ENCODE measurements at regions not wholly inside any gene's neighbourhood (a gene's known extent, or its start where the extent isn't known, plus 50 kb on each side); places are given as distances from the start of the nearest gene placed in this dataset.
"Not testable (repeated sequence)": the region's sequence is repeated elsewhere in the genome, so short reads cannot be mapped to it uniquely, and the experiment has no call there.

DNA sequence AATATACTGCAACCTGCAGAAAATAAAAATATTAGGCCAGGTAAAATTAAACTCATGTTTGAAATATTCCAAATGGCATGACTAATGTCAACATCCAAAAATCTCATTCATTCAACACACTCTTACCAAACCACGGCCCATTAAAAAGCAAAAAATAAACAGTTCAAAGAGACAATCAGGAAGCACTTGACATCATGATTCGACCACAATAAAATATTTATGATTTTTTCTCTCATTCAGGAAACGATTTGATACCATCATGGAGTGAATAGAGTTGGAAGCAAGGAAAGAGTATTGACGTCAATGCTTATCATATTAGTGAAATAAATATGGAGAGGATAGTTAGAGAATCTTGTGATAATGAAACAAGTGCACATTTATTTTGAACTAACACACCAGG is 354.1 kb downstream of the KCNJ2 start:
- no peak for DNase-seq (ENCODE audit: low spot score)

- not testable (repeated sequence) for DNase-seq (ENCODE audit: low spot score)
These were observed 355.7 kb downstream of the KCNJ2 start for GRCh38 chr17:70525035-70525434.

DNA sequence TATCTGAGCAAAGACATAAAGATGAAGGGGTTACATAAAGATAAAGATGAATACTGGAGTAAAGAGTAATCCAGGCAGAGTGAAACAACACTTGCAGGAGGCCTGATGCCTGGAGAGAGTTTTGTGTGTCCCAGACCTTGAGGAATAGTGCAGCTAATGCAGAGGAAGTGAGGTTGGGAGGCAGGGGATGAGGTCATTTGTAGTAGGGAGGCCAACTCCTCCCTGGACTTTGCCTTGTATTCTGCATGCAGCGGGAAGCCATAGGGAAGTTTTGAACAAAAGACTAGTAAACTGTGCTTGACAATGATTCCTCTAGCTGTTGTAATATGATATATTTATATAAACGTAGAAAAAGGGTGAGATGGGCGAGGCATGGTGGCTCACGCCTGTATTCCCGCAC is 356.6 kb downstream of the KCNJ2 start:
- DNase-seq (ENCODE audit: low spot score), result no peak

GRCh38 chr17:70527364-70527888 is 358.1 kb downstream of the KCNJ2 start:
- no peak for DNase-seq (ENCODE audit: low spot score)

DNA sequence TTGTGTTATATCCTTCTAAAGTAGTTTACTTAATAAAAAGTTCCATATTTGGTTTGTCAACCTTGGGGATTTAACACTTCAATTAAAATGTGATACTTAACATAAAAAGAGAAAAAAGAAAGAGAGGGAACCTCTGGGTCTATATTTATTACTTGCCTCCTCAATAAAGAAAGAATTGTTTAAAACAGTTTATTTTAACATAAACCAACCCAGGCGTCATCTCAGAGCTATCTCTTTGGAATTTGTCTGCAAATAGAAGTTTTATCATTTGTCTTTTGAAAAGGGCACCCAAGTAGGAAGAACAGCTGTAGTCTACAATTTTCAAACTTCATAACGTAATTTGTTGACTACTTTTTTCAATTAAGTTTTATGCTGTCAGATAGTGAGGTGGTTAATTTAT is 364.1 kb downstream of the KCNJ2 start:
- DNase-seq (ENCODE audit: low spot score), result no peak

DNA sequence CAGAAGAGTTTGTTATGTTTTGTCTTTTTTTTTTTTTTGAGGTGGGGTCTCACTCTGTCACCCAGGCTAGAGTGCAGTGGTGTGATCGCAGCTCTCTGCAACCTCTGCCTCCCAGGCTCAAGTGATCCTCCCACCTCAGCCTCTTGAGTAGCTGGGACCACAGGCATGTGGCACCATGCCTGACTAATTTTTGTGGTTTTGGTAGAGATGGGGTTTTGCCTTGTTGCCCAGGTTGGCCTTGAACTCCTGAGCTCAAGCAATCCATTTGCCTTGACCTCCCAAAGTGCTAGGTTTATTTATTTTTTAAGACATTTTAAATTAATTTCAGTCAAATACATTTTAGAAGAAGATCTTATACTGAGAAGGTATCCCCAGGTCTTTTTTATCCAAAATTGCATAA is 366.7 kb downstream of the KCNJ2 start:
- DNase-seq (ENCODE audit: low spot score), result no peak

- DNase-seq (ENCODE audit: low spot score), result peak; percentile 11
These were observed 370.0 kb downstream of the KCNJ2 start for GRCh38 chr17:70539132-70539924.

DNA sequence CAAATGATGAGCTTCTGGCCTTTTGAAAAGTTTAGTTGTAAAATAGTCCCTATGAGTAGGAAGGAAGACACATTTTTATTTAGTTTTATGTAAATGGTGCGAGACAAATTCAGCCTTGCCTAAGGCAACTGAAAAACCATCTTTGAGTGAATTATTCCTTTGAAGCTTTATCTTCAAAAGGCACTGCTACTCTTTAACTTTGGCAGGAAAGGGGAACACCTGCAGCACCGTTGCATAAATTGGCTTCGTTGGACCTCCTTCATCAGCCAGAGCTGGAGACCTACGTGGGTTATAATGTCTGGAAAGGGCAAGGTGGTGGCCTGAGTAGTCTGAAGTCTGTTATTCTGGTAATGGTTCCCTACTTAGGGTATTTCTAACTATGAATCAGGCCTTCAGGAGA is 373.5 kb downstream of the KCNJ2 start:
- DNase-seq (ENCODE audit: low spot score), result no peak

- no peak for DNase-seq (ENCODE audit: low spot score)
These were observed 375.0 kb downstream of the KCNJ2 start for GRCh38 chr17:70544317-70544716.

- DNase-seq (ENCODE audit: low spot score), result peak; percentile 80
These were observed 383.1 kb downstream of the KCNJ2 start for GRCh38 chr17:70552230-70552981.

GRCh38 chr17:70552982-70553334 is 383.6 kb downstream of the KCNJ2 start:
- DNase-seq (ENCODE audit: low spot score), result no peak

- no peak for DNase-seq (ENCODE audit: low spot score)
These were observed 386.4 kb downstream of the KCNJ2 start for GRCh38 chr17:70555723-70556122.

DNA sequence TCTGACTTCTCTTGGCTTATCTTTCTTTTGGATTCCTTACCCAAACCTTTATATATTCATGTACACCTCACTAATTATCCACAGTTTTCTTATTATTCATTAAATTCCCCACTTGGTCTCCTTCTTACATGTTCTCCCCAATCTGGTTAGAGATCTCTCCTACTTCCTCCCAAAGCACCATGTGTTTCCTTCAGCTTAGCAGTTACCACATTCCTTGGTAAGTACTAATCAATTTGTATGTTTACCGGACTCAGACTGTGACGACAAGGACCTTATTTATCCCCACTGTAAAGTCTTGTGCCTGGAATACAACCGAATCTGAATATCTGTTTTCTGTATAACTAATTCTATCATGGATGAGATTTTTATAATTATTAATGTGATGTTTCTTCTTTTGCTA is 389.5 kb downstream of the KCNJ2 start:
- DNase-seq (ENCODE audit: low spot score), result no peak

GRCh38 chr17:70560471-70560870 is 391.1 kb downstream of the KCNJ2 start:
- DNase-seq (ENCODE audit: low spot score), result no peak

- DNase-seq (ENCODE audit: low spot score), result no peak
These were observed 392.8 kb downstream of the KCNJ2 start for GRCh38 chr17:70562137-70562536.

DNA sequence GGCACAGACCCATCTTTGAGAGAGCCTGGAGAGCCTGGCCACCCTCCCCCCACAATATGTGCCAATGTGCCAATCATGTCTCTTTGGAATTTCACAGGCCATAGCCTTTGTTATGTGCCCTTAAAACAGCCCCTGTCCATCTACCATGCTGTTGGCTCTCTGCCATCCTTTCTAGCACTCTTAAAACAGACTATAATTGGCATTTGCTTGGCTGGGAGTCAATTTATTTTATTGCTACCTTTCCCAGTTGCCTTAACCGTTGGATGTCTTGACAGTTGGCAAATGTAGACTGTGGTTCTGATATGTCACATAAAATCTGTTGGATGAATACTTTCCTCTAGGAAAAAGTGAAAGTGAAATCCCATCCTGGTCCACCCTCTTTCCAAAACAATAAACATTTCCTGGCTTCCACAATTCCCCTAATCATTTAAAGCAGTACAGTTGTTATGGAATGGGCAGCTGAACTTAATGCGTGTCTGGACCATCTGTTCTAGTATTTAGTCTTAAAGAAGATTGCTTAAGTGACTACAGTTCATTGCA is 394.0 kb downstream of the KCNJ2 start:
- no peak for DNase-seq (ENCODE audit: low spot score)

DNA sequence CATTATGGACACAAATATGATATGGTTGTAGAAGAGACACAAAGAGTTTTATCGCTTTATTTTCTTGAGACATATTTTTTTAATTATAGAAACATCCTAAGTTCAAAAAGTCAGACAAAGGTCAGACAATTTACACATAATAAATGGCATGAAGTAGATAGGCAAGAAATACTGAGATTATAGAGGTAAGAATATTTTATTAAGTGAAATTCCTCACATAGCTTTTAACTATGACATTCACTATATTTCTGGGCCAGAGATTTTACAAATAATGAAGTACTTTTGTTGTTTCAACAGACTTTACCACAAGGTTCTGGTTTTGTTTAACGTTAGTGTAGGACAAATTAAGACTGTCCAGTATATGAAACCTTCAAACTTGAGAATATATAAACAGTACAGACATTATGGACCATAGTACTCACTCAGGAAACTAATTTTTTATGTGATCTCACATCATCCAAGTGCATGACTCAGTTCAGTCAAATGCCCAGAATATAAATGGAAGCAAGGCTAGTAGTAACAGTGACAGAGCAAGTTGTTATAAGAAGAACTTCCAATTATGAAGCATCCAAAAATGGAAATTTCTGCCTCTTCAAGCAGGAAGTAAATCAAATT is 394.8 kb downstream of the KCNJ2 start:
- no peak for DNase-seq (ENCODE audit: low spot score)

DNA sequence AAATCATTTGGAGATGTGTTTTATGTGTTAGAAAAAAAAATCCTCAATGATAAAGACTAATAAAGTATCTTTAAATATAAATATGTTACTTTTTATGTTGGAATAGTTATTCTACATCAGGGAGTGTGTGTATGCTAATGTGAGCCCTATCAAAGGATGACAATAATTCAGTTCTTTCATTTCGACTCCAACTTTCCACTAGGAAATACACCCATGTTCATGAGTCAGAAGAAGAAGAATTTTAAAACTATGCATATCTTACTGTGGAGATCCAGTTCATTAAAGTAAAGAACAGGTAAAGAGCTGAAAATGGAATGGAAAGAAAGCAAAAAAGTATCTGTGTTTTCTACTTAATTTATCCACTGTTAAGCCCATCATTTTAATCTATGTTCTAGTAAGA is 399.8 kb downstream of the KCNJ2 start:
- no peak for DNase-seq (ENCODE audit: low spot score)

DNA sequence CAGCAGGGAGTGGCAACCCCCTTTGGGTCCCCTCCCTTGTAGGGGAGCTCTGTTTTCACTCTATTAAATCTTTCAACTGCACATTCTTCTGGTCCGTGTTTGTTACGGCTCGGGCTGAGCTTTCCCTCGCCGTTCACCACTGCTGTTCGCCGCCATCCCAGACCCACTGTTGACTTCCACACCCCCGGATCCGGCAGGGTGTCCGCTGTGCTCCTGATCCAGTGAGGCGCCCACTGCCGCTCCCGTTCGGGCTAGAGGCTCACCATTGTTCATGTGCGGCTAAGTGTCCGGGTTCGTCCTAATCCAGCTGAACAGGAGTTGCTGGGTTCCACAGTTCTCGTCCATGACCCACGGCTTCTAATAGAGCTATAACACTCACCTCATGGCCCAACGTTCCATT is 408.1 kb downstream of the KCNJ2 start:
- no peak for DNase-seq (ENCODE audit: low spot score)

GRCh38 chr17:70581459-70581858 is 412.1 kb downstream of the KCNJ2 start:
- no peak for DNase-seq (ENCODE audit: low spot score)

- no peak for DNase-seq (ENCODE audit: low spot score)
These were observed 413.4 kb downstream of the KCNJ2 start for GRCh38 chr17:70582777-70583176.

DNA sequence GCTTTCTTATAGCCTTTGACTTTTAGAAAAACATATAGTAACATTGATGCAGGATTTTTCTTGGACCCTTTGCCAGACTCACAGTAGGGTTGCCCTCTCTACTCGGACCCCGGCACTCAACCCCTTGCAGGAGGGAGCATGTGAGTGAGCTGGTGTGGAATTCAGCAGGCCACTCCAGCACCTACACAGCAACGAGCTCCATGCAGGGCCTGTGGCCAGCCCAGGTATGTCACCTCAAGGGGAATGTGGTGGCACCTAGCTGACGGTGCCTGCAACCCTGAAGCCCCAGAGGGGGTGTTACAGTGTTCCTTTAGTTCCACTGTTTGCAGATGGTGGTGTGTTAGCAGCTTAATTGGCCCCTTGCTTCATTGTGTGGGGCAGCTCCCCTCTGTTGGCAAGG is 414.9 kb downstream of the KCNJ2 start:
- no peak for DNase-seq (ENCODE audit: low spot score)

DNA sequence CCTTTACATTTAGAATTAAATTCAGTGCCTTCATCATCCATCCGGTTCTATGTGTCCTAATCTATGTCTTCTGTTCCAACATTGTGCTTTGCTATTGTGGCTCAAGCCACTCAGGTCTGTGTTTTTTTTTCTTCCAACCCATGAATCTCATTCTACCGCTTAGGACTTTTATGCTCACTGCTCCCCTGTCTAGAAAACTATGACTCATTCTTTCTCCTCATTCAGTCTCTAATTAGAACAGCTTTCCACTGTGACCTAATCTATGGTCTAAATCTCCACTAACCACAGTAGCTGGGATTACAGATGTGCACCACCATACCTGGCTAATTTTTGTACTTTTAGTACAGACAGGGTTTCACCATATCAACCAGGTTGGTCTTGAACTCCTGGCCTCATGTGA is 418.7 kb downstream of the KCNJ2 start:
- DNase-seq (ENCODE audit: low spot score), result no peak
